ENCODE measurements at regions not wholly inside any gene's neighbourhood (a gene's known extent, or its start where the extent isn't known, plus 50 kb on each side); places are given as distances from the start of the nearest gene placed in this dataset.

DNA sequence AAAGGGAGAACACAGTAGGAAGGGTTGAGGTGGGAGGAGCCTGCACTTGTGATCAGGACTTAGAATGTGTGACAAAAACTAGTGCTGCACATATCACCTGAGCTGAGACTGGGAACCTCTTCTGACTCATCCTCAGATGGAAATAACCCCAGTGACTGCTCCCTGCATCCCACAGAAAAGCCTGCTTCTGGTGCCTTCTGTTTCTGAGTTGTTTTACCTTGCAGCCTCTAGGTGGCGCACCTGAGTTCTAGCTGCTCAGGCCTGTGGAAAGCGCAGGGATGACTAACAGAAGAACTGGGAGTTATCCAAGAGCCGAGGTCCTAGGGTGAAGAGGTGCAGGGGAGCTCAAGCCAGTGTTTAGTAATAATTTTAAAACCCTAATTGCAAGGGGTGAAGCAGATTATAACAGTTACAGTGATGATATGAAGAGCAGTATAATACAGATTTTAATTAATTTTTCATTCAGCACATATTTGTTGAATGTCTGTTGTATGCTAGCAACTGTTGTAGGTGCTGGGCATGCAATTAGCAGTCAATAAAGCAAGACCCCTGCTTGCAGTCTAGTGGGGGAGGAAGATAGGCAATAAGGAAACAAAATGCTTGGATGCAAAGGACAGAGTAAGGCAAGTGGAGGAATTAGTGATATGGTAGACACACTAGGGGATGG, 302.5 kb downstream of the DHX35 start:
- peak; percentile 74 for DNase-seq (ENCODE audit: low spot score)

DNA sequence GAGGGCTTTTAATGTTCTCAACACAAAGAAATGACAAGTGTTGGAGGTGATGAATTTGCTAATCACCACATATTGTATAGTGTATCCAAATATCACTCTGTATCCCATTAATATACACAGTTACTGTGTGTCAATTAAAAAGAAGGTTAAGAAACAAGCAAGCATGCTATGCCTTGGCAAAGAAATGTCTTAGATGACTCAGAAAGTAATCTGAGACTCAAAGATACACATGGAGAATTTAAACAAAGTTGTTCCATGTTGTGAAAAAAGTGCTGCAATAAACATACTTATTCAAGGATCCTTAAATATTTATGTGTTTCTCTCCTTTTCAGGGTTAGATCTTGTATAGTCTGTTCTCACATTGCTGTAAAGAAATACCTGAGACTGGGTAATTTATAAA, 300.9 kb downstream of the DHX35 start:
- no peak for DNase-seq (ENCODE audit: low spot score)

GRCh38 chr20:39259808-39260207, 297.7 kb downstream of the DHX35 start:
- no peak for DNase-seq (ENCODE audit: low spot score)

DNA sequence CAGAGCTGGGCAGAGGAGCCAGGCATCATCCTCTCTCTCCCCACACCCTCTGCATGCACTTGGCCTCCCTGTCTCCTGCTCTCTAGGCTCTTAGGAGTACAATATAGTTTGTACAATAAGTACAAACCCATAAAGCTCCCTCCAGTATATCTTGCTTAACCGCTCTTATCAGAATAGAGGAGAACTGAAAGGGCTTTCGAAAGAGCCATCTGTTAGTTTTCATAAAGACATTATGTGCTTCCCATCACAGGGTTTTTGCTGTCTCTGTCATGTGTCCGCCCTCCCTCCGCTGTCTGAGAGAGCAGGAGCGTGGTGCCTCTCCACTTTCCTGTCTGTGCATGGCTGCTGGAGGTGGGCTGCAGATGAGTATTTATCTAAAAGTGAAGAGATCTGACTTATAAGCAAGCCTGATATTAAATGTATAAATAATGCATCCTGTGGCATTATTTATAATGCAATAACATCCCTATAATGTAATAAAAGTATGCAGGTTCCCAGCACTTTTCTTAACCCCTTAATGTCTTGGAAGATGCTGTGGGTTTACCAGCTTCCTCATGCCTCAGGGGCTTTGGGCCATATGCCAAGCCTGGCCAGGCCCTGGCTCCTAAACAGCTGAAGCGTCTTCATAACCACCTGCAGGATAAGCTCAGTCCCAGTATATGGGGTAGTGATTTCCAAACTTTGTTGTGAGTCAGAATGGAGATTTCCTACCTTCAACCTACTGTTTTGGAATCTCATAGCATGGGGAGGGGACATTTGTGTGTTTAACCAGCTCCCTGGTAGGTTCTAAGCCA, 297.1 kb downstream of the DHX35 start:
- no peak for DNase-seq (ENCODE audit: low spot score)

GRCh38 chr20:39258253-39258652, 296.1 kb downstream of the DHX35 start:
- DNase-seq (ENCODE audit: low spot score): no peak

GRCh38 chr20:39253051-39253755, 291.1 kb downstream of the DHX35 start:
- no peak for DNase-seq (ENCODE audit: low spot score)

GRCh38 chr20:39252035-39252434, 289.9 kb downstream of the DHX35 start:
- DNase-seq (ENCODE audit: low spot score): no peak

- no peak for DNase-seq (ENCODE audit: low spot score)
Measured at GRCh38 chr20:39249798-39250197, 287.7 kb downstream of the DHX35 start.

GRCh38 chr20:39248862-39249485, 286.8 kb downstream of the DHX35 start:
- DNase-seq (ENCODE audit: low spot score): no peak

DNA sequence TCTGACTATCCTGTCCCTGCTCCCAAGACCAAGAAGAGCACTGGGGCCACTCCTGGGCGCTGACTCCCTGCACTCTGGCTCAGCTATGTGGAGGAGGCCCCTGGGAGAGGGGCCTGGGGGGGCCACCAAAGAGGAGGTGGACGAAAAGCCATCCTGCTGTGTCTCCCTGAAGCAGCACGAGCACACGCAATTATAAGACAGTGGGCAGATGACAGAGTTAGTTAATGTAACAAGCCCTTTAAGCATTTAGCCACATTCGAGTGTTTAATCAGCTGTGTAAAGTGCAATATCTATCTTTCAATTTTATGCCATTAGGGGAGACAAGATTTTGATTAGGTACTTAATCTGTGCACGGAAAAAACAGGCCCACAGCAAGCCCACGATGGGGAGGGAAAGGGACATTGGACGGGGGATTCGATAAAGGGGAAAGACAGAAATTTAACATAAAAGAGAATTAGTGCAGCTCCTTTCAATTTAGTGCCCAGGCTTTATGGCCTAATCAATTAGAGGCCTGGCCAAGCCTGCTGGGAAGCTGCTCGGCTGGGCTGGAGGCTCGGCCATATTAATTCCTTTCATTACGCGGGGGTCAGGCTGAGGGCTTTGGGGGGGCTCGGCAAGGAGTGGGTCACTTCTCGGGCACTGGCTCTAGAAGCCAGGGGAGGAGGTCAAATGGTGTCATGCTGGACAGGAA, 286.2 kb downstream of the DHX35 start:
- DNase-seq (ENCODE audit: low spot score): no peak

GRCh38 chr20:39246436-39246835, 284.3 kb downstream of the DHX35 start:
- DNase-seq (ENCODE audit: low spot score): no peak

GRCh38 chr20:39245685-39246311, 283.7 kb downstream of the DHX35 start:
- no peak for DNase-seq (ENCODE audit: low spot score)

DNA sequence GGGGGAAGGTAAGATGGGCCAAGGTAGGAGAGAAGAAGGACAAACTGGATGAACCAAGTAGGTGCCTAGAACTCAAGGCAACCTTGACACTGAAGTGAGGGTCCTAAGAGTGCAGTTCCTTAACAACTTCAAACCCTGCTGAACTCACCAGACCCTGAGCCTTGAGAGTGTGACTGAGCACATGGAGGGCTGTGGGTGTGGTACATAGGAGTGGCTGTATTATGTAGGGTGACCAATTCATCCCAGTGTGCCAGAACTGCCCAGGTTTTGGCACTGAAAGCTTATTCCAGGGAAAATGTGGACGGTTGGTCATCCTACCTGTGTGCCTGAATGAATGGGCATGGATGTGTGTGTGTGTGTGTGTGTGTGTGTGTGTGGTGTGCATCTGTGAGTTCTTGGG, 281.8 kb downstream of the DHX35 start:
- DNase-seq (ENCODE audit: low spot score): no peak

- DNase-seq (ENCODE audit: low spot score): no peak
Measured at GRCh38 chr20:39242614-39243013, 280.5 kb downstream of the DHX35 start.

DNA sequence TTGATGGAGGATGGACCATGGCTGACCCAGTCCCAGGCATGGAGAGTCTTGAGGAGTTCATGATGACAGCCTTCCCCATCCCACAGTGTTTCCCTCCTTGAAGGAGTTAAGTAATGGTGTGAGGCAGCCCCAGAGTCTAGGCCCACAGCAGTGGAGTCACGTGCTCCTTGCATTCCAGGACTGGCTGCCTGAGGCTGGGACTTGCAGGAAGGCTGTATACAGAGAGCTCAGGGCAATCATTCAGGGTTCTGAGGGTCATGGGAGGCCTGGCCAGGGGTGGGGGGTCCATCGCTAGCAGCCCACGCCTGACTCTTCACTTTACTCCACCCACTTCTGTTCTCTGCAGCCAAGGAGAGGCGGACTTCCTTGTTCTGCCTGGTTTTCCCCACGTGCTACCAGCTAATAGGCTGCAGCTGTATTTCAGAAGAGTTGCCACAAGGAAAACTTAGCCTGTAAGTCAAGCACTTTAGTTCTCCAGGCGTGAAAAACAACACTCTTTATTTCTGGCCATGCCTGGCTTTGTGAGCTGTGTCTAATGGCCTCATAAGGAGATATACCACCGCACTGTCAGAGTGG, 272.5 kb downstream of the DHX35 start:
- no peak for DNase-seq (ENCODE audit: low spot score)

DNA sequence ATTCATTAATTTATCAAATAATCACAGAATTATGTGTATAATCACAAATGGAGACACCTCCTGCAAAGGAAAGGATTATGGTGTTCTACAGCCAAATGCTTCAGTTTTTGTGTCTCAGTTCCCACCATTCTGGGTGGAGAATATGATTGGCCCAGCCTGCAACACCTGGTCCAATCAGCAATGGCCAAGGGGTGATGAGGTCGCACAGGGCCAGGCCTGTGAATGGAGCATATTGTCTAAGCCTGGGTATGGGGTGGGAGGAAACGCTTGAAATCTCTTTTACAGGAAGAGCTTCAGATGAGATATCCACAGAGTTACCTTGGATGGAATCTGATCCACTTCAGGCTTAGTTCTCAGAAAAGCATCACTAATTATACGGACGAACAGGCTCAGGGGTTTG, 271.6 kb downstream of the DHX35 start:
- no peak for DNase-seq (ENCODE audit: low spot score)

- no peak for DNase-seq (ENCODE audit: low spot score)
Measured at GRCh38 chr20:39227416-39227815, 265.3 kb downstream of the DHX35 start.

DNA sequence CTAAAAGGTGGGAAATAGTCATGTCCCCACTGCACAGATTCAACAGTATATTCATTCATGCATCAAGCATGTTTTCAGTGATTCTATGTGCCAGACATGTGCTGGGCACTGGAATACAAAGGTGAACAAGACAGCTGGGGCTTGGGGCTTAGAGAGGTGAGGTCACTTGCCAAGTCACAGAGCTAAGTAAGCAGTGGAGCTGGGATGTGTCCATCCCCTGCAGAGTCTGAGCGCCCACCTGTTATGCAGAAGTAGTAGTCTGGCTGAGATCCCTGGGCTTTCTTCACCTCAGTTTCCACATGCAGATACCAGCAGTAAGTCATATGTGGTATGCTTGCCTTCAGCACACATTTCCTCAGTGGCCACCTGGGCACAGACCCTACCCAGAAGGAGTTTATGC, 263.8 kb downstream of the DHX35 start:
- no peak for DNase-seq (ENCODE audit: low spot score)

- no peak for DNase-seq (ENCODE audit: low spot score)
Measured at GRCh38 chr20:39225536-39225935, 263.4 kb downstream of the DHX35 start.

DNA sequence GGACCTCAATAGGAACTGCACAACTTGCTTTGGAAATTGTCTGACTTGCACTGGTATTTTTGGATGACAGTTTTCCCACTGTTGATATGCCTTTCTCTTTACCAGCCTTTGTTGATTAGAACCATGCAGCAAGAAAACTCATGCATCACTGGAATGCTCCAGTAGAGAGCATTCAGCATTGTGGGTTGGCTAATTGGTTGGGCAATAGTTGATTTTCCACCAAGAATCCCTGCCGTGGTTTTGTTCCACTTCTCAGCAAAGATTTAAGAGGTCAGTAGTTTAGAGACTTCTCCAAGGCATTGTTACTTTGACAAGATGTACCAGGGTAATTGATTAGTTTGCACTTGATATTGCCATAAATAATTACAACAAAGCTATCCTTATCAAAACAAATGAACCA, 260.0 kb downstream of the DHX35 start:
- no peak for DNase-seq (ENCODE audit: low spot score)

DNA sequence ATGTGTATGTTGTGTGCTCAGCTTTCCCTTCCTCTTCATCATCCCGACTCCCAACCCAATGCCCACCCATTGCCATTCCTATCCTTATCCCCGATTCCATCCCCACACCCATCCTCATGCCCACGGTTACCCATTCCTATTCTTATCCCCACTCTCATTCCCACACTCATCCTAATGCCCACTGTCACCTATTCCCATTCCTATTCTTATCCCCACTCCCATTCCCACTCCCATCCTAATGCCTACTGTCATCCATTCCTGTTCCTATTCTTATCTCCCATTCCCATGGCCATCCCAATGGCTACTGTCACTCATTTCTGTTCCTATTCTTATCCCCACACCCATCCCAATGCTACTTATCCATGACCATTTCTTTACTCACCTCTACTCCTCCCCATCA, 254.1 kb downstream of the DHX35 start:
- no peak for DNase-seq (ENCODE audit: low spot score)

Measured in HuH-7 (cell line).